K562 (cell line): ENCODE measurements at regions not wholly inside any gene's neighbourhood (a gene's known extent, or its start where the extent isn't known, plus 50 kb on each side); places are given as distances from the start of the nearest gene placed in this dataset.

ENCODE experiments used
- ATAC-seq: fragments of 200-7000 bp; cut with Tn5 transposase; 3 replicates; pipeline ENCODE4 v1.9.1; 2020; ENCODE audit warnings: moderate library complexity
- BruUV-seq: library from RNA; stranded (reverse); fragments of 400-500 nt; replicated peaks from 2 replicates; lab custom pipeline; 2021; lab: Mats Ljungman, UMichigan
- CTCF ChIA-PET: fragments of 300-600 bp; formaldehyde crosslinking; extraction: SDS; loops from one replicate; lab custom pipeline; 2021; ENCODE audit warnings: low intra/inter-chr PET ratio; lab: Yijun Ruan, JAX
- POLR2A ChIA-PET: fragments of 300-600, 350-650 bp; sonication (Branson Sonifier 250); formaldehyde crosslinking; extraction: SDS; loops from one replicate; lab custom pipeline; 2021; ENCODE audit warnings: antibody characterized with exemption, inconsistent platforms; lab: Yijun Ruan, JAX
- DNase-seq, 4 experiments: peaks; one replicate each; pipeline versions ENCODE4 v3.0.0 to v3.0.0-alpha.2; 2011 to 2018; ENCODE audit warnings: low spot score in 3 of 4, mixed read lengths in 3 of 4; ENCODE audit errors: extremely low read depth in 1 of 4
- FAIRE-seq: peaks from 2 replicates; lab custom pipeline; 2011; peaks lifted over from hg19 to GRCh38; lab: Jason Lieb, UNC
- H2AFZ ChIP-seq: 2 replicates; pipeline ENCODE4 v1.6.0; 2011; ENCODE audit warnings: low read depth, low read length, control low read depth, inconsistent platforms
- H3K27ac ChIP-seq: fragments of 200-600 bp; 3 replicates; pipeline ENCODE4 v1.8.0; 2011; ENCODE audit warnings: low read depth, mild to moderate bottlenecking, control low read depth, inconsistent platforms, low read length, moderate library complexity, mixed read lengths; ENCODE audit errors: extremely low read depth
- H3K27me3 ChIP-seq, 2 experiments: fragments of 300-600 bp in 1 of 2; 2 replicates in 1 of 2; 3 replicates in 1 of 2; pipeline versions ENCODE4 v1.6.0 to v1.8.0; 2011; ENCODE audit warnings: inconsistent platforms in 2 of 2, low read length in 2 of 2, mild to moderate bottlenecking in 1 of 2, mixed read lengths in 1 of 2, moderate library complexity in 1 of 2; ENCODE audit not compliant: control insufficient read depth in 2 of 2, insufficient read depth in 2 of 2
- H3K36me3 ChIP-seq: fragments of 300-600 bp; 3 replicates; pipeline ENCODE4 v1.8.0; 2011; ENCODE audit warnings: mild to moderate bottlenecking, low read length, inconsistent platforms; ENCODE audit not compliant: control insufficient read depth, insufficient read depth
- H3K4me1 ChIP-seq, 2 experiments: fragments of 200-600 bp in 1 of 2; replicated peaks in 1 of 2; 2 replicates in 1 of 2; 3 replicates in 1 of 2; pipeline versions ENCODE4 v1.5.1 to v1.8.0; 2011; ENCODE audit warnings: inconsistent platforms in 2 of 2, low read length in 2 of 2, mild to moderate bottlenecking in 1 of 2, mixed read lengths in 1 of 2, moderate library complexity in 1 of 2; ENCODE audit not compliant: control insufficient read depth in 2 of 2, insufficient read depth in 2 of 2
- H3K4me2 ChIP-seq: 2 replicates; pipeline ENCODE4 v1.6.1; 2011; ENCODE audit warnings: low read length, control low read depth, inconsistent platforms, mixed read lengths; ENCODE audit not compliant: insufficient read depth
- H3K4me3 ChIP-seq: fragments of 200-600 bp; sonication (generic), shearing (Covaris generic); 2 replicates; pipeline ENCODE4 v1.5.1; 2016; ENCODE audit warnings: control low read depth, inconsistent platforms
- H3K79me2 ChIP-seq: fragments of 200-600 bp; 3 replicates; pipeline ENCODE4 v1.8.0; 2011; ENCODE audit warnings: low read length, inconsistent platforms; ENCODE audit not compliant: control insufficient read depth, insufficient read depth
- H3K9ac ChIP-seq, 2 experiments: 2 replicates each; pipeline versions ENCODE4 v1.6.0 to v1.6.1; 2011; ENCODE audit warnings: low read depth in 2 of 2, low read length in 2 of 2, control low read depth in 1 of 2, inconsistent platforms in 1 of 2, mild to moderate bottlenecking in 1 of 2, mixed read lengths in 1 of 2; ENCODE audit not compliant: insufficient read depth in 1 of 2
- H3K9me1 ChIP-seq: one replicate; pipeline ENCODE4 v1.6.0; 2011; ENCODE audit warnings: inconsistent platforms, mild to moderate bottlenecking, low read length, moderate library complexity; ENCODE audit not compliant: control insufficient read depth, insufficient read depth
- H3K9me3 ChIP-seq: replicated peaks from 2 replicates; pipeline ENCODE4 v1.5.1; 2011; ENCODE audit warnings: low read depth, low read length, inconsistent platforms; ENCODE audit not compliant: control insufficient read depth, insufficient read depth
- H4K20me1 ChIP-seq: replicated peaks from 2 replicates; pipeline ENCODE4 v1.6.1; 2011; ENCODE audit warnings: low read length, inconsistent platforms, mixed read lengths; ENCODE audit not compliant: control insufficient read depth, insufficient read depth
- CEBPZ ChIP-seq: fragments of 150-350 bp; IDR thresholded peaks from 2 replicates; pipeline ENCODE4 v1.6.1; 2014; ENCODE audit warnings: low read depth, mild to moderate bottlenecking, low read length, borderline replicate concordance
- DACH1 ChIP-seq: fragments of 450-650 bp; IDR thresholded peaks from 2 replicates; pipeline ENCODE4 v1.6.1; 2018; ENCODE audit not compliant: partially characterized antibody
- DNMT1 ChIP-seq: fragments of 450-650 bp; IDR thresholded peaks from 2 replicates; pipeline ENCODE4 v1.6.1; 2016; ENCODE audit warnings: antibody characterized with exemption, mild to moderate bottlenecking
- HLTF ChIP-seq: fragments of 450-650 bp; IDR thresholded peaks from 2 replicates; pipeline ENCODE4 v1.6.1; 2016
- MAFK ChIP-seq: IDR thresholded peaks from 2 replicates; pipeline ENCODE4 v1.6.1; 2011; ENCODE audit warnings: low read length, improper control_type of control experiment
- MIER1 ChIP-seq: fragments of 450-650 bp; IDR thresholded peaks from 2 replicates; pipeline ENCODE4 v1.6.1; 2016; ENCODE audit warnings: antibody characterized with exemption, mild to moderate bottlenecking, low read depth
- POLR2AphosphoS2 ChIP-seq: IDR thresholded peaks from 2 replicates; pipeline ENCODE4 v1.6.1; 2012; ENCODE audit warnings: low read length, improper control_type of control experiment
- PTBP1 ChIP-seq: fragments of 200-400 bp; formaldehyde crosslinking; IDR thresholded peaks from 2 replicates; pipeline ENCODE4 v1.6.1; 2017; ENCODE audit warnings: low read depth, low read length
- RFX5 ChIP-seq: IDR thresholded peaks from 2 replicates; pipeline ENCODE4 v1.6.1; 2011; ENCODE audit warnings: low read depth, mild to moderate bottlenecking, improper control_type of control experiment, low read length
- ZNF780A ChIP-seq: fragments of 250-450 bp; sonication (Bioruptor Pico); IDR thresholded peaks from 2 replicates; pipeline ENCODE4 v1.5.0; 2021; ENCODE audit warnings: mild to moderate bottlenecking
- WGBS: fragments of 100-300 bp; shearing (Covaris generic); methylation state at CpG from one replicate; pipeline ENCODE4 v1.1.6; 2016; ENCODE audit warnings: low coverage, mixed read lengths; ENCODE audit not compliant: insufficient coverage; ENCODE audit errors: missing lambda C conversion rate; 5-methylcytosine and 5-hydroxymethylcytosine counted together
- in situ Hi-C: fragments of 300-500 bp; cut with MboI; formaldehyde crosslinking; loops from 4 replicates; pipeline ENCODE4 v1.15.0; 2018; ENCODE audit warnings: inconsistent platforms, mixed read lengths
- intact Hi-C: fragments of 100-400 bp; cut with micrococcal nuclease; formaldehyde crosslinking; loops from 2 replicates; pipeline ENCODE4 v1.14.2; 2022
- TF ChIP-seq, protein P1 (sequence below): IDR thresholded peaks from 3 replicates; pipeline ENCODE4 v1.6.1; 2011; ENCODE audit warnings: borderline replicate concordance, mild to moderate bottlenecking; ENCODE audit not compliant: insufficient read length, insufficient read depth
- TF ChIP-seq, protein P2 (sequence below), 3 experiments: IDR thresholded peaks in 2 of 3; conservative IDR thresholded peaks in 1 of 3; 2 replicates each; pipeline ENCODE4 v1.5.1; 2011 to 2012; ENCODE audit warnings: low read length in 3 of 3, mild to moderate bottlenecking in 3 of 3, control low read depth in 2 of 3, improper control_type of control experiment in 1 of 3, inconsistent platforms in 1 of 3, low read depth in 1 of 3, mixed read lengths in 1 of 3, moderate library complexity in 1 of 3; ENCODE audit not compliant: insufficient read depth in 2 of 3
- TF ChIP-seq, protein P3 (sequence below): conservative IDR thresholded peaks from 2 replicates; pipeline ENCODE4 v1.6.1; 2011; ENCODE audit warnings: low read depth, mild to moderate bottlenecking, low read length; ENCODE audit not compliant: control insufficient read depth

DNA sequence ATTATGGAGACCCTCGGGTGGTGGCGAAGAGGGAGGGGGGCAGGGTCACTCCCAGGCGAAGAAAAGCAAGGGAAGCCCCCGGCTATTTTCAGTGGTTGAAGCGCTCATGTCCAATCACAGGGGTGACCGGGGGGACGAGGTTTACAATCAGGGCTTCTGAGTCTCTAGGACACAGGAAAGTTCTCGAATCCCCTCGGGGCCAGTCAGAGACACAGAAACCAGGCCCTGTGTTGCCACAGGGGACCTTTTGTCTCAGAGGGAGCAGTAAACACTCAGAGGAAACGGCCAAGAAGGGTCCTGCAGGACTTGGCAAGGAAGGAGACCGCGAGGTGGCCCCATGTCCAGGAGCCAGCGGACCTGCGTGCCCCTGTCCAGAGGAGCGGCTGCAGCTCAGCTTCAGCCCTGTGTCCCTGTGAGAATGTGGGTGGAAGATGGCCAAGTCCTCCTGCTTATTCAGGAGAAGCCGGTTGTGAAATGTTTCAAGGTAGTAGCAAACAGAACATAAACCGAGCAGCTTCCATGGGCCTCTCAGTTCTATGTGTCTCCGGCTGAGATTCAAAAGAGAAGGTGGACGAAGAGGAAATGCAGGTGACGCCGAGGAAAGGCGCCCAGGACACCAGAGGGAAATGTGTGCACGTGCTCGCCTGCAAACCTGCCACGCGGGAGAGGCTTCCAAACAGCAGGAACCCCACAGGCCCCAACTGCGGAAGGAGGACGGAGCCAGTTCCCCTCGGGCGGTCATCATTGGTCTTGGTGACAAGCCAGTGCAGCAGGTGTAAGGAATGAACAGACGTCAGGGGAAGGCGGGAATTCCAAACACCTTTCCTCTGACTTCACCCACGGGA lies 357.6 kb downstream of the BRD1 start:
- ChIA-PET CTCF (no interaction called here), POLR2A (no interaction called here)
- Histone ChIP-seq H4K20me1 (0 out of 2 replicates have a peak, but pooled peaks cover 3% of the 10 kb centered on the region), H3K4me2 (no peak overlapping the region), H3K27me3 (no peaks in the 10 kb centered on the region), H3K4me1 (peaks cover 0 to 12% of the 10 kb centered on the region in 2 experiments; a peak in 2 of 5 replicates), H3K9me1 (no peaks in the 10 kb centered on the region), H3K79me2 (peaks cover 4% of the 10 kb centered on the region; the same call in 2 of the 3 replicates), H3K4me3 (no peak overlapping the region), H3K36me3 (peaks cover 2% of the 10 kb centered on the region; the same call in 1 of the 3 replicates), H3K9ac (no peak overlapping the region), H2AFZ (no peak overlapping the region), H3K27ac (no peak overlapping the region), H3K9me3 (no peaks in the 10 kb centered on the region)
- no peak for ATAC-seq
- FAIRE-seq, result no peak
- no peak for DNase-seq
- in situ Hi-C loops, result no loop called here
- WGBS, result 94% methylated on average over 13 of the region's 33 CpGs
- no TSS peak for BruUV-seq
- intact Hi-C loops, result no loop called here
- TF ChIP-seq PTBP1 (no peak), RFX5 (no peak), DNMT1 (no peak), MAFK (no peak), HLTF (no peak), POLR2AphosphoS2 (no peak), DACH1 (no peak), MIER1 (no peak), ZNF780A (CRISPR knock-in tag) (no peak), CEBPZ (no peak)
- TF ChIP-seq, protein P1, sequence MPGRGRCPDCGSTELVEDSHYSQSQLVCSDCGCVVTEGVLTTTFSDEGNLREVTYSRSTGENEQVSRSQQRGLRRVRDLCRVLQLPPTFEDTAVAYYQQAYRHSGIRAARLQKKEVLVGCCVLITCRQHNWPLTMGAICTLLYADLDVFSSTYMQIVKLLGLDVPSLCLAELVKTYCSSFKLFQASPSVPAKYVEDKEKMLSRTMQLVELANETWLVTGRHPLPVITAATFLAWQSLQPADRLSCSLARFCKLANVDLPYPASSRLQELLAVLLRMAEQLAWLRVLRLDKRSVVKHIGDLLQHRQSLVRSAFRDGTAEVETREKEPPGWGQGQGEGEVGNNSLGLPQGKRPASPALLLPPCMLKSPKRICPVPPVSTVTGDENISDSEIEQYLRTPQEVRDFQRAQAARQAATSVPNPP, result no peak
- TF ChIP-seq, protein P2, sequence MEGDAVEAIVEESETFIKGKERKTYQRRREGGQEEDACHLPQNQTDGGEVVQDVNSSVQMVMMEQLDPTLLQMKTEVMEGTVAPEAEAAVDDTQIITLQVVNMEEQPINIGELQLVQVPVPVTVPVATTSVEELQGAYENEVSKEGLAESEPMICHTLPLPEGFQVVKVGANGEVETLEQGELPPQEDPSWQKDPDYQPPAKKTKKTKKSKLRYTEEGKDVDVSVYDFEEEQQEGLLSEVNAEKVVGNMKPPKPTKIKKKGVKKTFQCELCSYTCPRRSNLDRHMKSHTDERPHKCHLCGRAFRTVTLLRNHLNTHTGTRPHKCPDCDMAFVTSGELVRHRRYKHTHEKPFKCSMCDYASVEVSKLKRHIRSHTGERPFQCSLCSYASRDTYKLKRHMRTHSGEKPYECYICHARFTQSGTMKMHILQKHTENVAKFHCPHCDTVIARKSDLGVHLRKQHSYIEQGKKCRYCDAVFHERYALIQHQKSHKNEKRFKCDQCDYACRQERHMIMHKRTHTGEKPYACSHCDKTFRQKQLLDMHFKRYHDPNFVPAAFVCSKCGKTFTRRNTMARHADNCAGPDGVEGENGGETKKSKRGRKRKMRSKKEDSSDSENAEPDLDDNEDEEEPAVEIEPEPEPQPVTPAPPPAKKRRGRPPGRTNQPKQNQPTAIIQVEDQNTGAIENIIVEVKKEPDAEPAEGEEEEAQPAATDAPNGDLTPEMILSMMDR (IDR thresholded peaks at IDR 0.05 in 2 of 3, conservative IDR thresholded peaks at IDR 0.05 in 1 of 3; ENCODE audit: insufficient read depth in 2 of 3, low read depth in 1 of 3, low read length in 3 of 3), result no peak
- TF ChIP-seq, protein P3, sequence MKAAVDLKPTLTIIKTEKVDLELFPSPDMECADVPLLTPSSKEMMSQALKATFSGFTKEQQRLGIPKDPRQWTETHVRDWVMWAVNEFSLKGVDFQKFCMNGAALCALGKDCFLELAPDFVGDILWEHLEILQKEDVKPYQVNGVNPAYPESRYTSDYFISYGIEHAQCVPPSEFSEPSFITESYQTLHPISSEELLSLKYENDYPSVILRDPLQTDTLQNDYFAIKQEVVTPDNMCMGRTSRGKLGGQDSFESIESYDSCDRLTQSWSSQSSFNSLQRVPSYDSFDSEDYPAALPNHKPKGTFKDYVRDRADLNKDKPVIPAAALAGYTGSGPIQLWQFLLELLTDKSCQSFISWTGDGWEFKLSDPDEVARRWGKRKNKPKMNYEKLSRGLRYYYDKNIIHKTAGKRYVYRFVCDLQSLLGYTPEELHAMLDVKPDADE, result no peak
